ENCODE measurements at regions not wholly inside any gene's neighbourhood (a gene's known extent, or its start where the extent isn't known, plus 50 kb on each side); places are given as distances from the start of the nearest gene placed in this dataset.

DNA sequence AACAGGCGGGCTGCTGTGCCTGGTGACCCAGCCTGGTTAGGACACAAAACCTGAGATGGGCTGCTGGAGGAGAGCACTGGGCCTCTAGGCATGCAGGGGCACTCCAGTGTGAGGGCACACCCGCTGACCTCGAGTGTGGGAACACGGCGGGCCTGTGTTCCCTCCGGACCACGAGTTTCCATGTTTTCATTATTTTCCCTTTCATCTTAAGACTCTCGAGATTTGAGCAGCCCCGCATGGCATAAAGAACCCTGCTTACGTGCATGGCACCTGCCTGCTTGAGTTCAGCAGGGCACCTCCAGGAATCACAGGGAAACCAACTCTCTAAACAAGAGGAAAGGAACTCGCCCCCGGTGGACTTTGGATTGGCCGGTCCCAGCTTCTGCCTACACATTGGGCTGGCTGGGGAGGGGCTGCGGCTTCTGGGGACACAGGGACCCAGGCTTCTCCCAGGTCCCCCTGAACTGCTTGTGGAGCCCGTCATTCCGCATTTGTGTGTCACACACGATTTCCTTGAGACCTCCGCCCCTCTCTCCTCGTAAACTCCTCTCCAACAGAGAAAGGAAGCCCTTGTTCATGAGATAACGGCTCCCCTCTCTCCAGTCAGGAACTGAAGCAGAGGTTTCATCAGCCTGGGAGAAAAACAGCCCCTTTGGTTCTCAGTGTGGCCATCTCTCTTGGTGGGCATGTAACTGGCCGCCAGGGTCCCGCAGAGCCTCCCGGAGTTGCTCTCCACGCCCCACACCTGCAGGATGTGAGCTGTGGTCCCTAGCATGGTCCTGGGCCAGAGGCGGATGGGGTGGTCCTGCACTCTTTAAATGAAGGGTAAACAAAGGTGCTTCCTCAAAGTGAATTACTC lies 181.8 kb downstream of the TTLL2 start:
- no peak for FAIRE-seq
- 85 to 92% methylated on average over 25 of the region's 25 CpGs for WGBS, 2 donors
- intact Hi-C loops (cut with DNase I): loop anchor here in 1 of 3 donors (10.0 kb wide), 1 partner anchor 398 kb away; no protein-coding TSS in a partner anchor
- no peak for DNase-seq
- Histone ChIP-seq H3K4me3 (no peak overlapping the region), H3K27ac (no peak overlapping the region), H3K4me1 (no peaks in the 10 kb centered on the region), H3K9me3 (no peaks in the 10 kb centered on the region), H3K27me3 (no peaks in the 10 kb centered on the region), H3K36me3 (no peaks in the 10 kb centered on the region)
- TF ChIP-seq CTCF (IDR thresholded peaks at IDR 0.05): no peak
- no peak for ATAC-seq

- 84 to 89% methylated on average over 15 of the region's 15 CpGs for WGBS, 2 donors
- H3K9me3 ChIP-seq: no peaks in the 10 kb centered on the region
- H3K27ac ChIP-seq: no peak overlapping the region
- no peak for TF ChIP-seq CTCF (IDR thresholded peaks at IDR 0.05)
- H3K27me3 ChIP-seq: no peaks in the 10 kb centered on the region
- H3K36me3 ChIP-seq: no peaks in the 10 kb centered on the region
- intact Hi-C loops (cut with DNase I): loop anchor here in 1 of 3 donors (10.0 kb wide), 1 partner anchor 397 kb away; no protein-coding TSS in a partner anchor
- ATAC-seq: no peak
- no peaks in the 10 kb centered on the region for H3K4me1 ChIP-seq
- no peak overlapping the region for H3K4me3 ChIP-seq
- DNase-seq: no peak
- FAIRE-seq: no peak
Observed at GRCh38 chr6:167507376-167507945, 182.6 kb downstream of the TTLL2 start.

DNA sequence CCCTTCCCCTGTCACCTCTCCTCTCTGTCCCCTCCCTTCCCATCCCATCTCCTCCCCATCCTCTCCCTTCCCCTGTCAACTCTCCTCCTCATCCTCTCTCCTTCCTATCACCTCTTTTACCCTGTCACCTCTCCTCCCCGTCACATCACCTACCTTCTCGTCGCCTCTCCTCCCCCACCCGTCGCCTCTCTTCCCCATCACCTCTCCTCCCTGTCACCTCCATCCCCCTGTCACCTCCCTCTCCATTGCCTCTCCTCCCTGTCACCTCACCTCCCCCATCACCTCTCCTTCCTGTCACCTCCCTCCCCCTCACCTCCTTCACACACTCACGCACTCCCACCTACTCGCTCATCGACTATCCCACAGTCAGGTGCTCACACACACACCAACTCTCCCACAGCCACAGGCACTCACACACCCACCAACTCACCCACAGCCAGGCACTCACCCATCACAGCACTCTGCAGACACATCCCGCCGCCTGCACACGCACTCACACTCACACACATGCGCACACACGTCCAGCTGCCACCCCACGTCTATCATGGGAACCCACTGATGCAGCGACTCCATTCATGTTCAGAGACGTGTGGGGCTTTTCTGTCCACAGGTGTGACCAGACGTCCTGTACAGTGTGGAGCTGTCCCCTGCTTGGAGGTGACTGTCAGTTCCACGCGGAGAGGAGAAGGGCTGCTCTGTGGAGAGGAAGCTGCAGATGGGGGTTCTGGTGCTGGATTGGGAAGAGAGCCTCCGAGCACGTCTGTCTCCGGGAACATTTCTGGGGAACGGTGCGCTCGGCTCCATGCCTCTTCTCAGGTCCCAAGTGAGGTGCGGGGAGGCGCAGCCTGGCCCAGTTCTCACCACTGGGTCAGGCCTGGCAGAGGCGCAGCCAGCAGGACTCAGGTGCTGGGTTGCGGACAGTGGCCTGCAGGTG lies 184.3 kb downstream of the TTLL2 start:
- ATAC-seq: no peak
- FAIRE-seq: no peak
- WGBS, 2 donors: 72 to 82% methylated on average over 29 of the region's 29 CpGs
- TF ChIP-seq CTCF (IDR thresholded peaks at IDR 0.05): no peak
- Histone ChIP-seq H3K36me3 (no peaks in the 10 kb centered on the region), H3K4me1 (no peaks in the 10 kb centered on the region), H3K27ac (no peak overlapping the region), H3K9me3 (no peaks in the 10 kb centered on the region), H3K27me3 (no peaks in the 10 kb centered on the region), H3K4me3 (no peak overlapping the region)
- DNase-seq: no peak
- intact Hi-C loops (cut with DNase I): loop anchor here in 1 of 3 donors (10.0 kb wide), 1 partner anchor 396 kb away; no protein-coding TSS in a partner anchor

DNA sequence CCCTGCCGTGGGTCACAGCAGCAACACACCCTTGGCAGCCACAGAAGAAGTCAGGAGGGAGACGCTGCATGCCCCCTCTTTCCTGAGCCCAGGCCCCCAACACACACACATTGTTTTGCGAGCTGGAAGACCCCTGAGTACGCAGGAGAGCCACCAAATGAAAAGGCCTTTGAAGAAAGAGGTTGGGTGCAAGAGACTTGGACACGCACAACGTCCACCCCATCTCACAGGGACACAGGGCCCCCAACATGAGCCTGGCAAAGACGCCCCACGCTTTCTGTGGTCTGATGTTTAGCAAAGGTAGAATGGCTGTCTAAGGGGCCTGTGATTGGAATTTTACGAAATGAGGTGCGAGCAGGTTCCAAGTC lies 185.0 kb downstream of the TTLL2 start:
- Histone ChIP-seq H3K4me1 (no peaks in the 10 kb centered on the region), H3K36me3 (no peaks in the 10 kb centered on the region), H3K27ac (no peak overlapping the region), H3K9me3 (no peaks in the 10 kb centered on the region), H3K27me3 (no peaks in the 10 kb centered on the region), H3K4me3 (no peak overlapping the region)
- FAIRE-seq: no peak
- TF ChIP-seq CTCF (IDR thresholded peaks at IDR 0.05): no peak
- no peak for DNase-seq
- WGBS, 2 donors: 72 to 80% methylated on average over 10 of the region's 10 CpGs
- intact Hi-C loops (cut with DNase I): loop anchor here in 1 of 3 donors (10.0 kb wide), 1 partner anchor 395 kb away; no protein-coding TSS in a partner anchor
- no peak for ATAC-seq
